Caco-2 (cell line): ENCODE measurements at regions not wholly inside any gene's neighbourhood (a gene's known extent, or its start where the extent isn't known, plus 50 kb on each side); places are given as distances from the start of the nearest gene placed in this dataset.

ENCODE experiments used
- BruUV-seq: library from RNA; stranded (reverse); fragments of 400-500 nt; replicated peaks from 2 replicates; lab custom pipeline; 2021; lab: Mats Ljungman, UMichigan
- CTCF ChIA-PET: fragments of 300-600 bp; sonication (Branson Sonifier 250); formaldehyde crosslinking; loops from one replicate; lab custom pipeline; 2022; ENCODE audit warnings: antibody characterized with exemption; lab: Charles Lee
- POLR2A ChIA-PET: fragments of 300-600 bp; sonication (Branson Sonifier 250); formaldehyde crosslinking; loops from one replicate; lab custom pipeline; 2022; ENCODE audit warnings: antibody characterized with exemption; lab: Charles Lee
- DNase-seq, 2 experiments: peaks; one replicate each; pipeline versions ENCODE4 v3.0.0 to v3.0.0-alpha.2; 2020 to 2022
- H3K27me3 ChIP-seq: replicated peaks from 2 replicates; pipeline ENCODE4 v1.6.0; 2011; ENCODE audit warnings: low read length; ENCODE audit not compliant: control insufficient read depth, insufficient read depth
- H3K36me3 ChIP-seq: 2 replicates; pipeline ENCODE4 v1.5.1; 2011; ENCODE audit warnings: low read length; ENCODE audit not compliant: control insufficient read depth, insufficient read depth
- H3K4me1 ChIP-seq: fragments of 250-450 bp; sonication (Bioruptor Pico); 2 replicates; pipeline ENCODE4 v1.5.1; 2020; ENCODE audit warnings: mild to moderate bottlenecking
- H3K4me3 ChIP-seq: 2 replicates; pipeline ENCODE4 v1.5.1; 2011; ENCODE audit warnings: low read depth, mild to moderate bottlenecking, control low read depth, low read length
- H3K9me3 ChIP-seq: fragments of 250-450 bp; sonication (Bioruptor Pico); 2 replicates; pipeline ENCODE4 v1.5.1; 2020; ENCODE audit warnings: mild to moderate bottlenecking, moderate library complexity
- H3K27ac Mint-ChIP-seq: one replicate; pipeline ENCODE4 v1.8.0; 2022; ENCODE audit warnings: mixed read lengths; ENCODE audit not compliant: unreplicated experiment
- H3K27me3 Mint-ChIP-seq: one replicate; pipeline ENCODE4 v1.8.0; 2022; ENCODE audit warnings: mixed read lengths; ENCODE audit not compliant: insufficient read depth, unreplicated experiment
- H3K36me3 Mint-ChIP-seq: one replicate; pipeline ENCODE4 v1.8.0; 2022; ENCODE audit warnings: mild to moderate bottlenecking, mixed read lengths; ENCODE audit not compliant: insufficient read depth, unreplicated experiment
- H3K4me1 Mint-ChIP-seq: one replicate; pipeline ENCODE4 v1.8.0; 2022; ENCODE audit warnings: low read depth, mixed read lengths; ENCODE audit not compliant: unreplicated experiment
- H3K4me3 Mint-ChIP-seq: one replicate; pipeline ENCODE4 v1.8.0; 2022; ENCODE audit warnings: mild to moderate bottlenecking, moderate library complexity, mixed read lengths; ENCODE audit not compliant: unreplicated experiment
- H3K9me3 Mint-ChIP-seq: one replicate; pipeline ENCODE4 v1.8.0; 2022; ENCODE audit warnings: mixed read lengths; ENCODE audit not compliant: unreplicated experiment
- CTCF ChIP-seq, 2 experiments: fragments of 200-600 bp in 1 of 2; IDR thresholded peaks; 1 replicate in 1 of 2; 2 replicates in 1 of 2; pipeline versions ENCODE4 v1.5.1 to v1.8.0; 2011 to 2022; ENCODE audit warnings: antibody characterized with exemption in 1 of 2, control low read depth in 1 of 2, inconsistent platforms in 1 of 2, low read depth in 1 of 2, low read length in 1 of 2, mild to moderate bottlenecking in 1 of 2, moderate library complexity in 1 of 2; ENCODE audit not compliant: insufficient read depth in 1 of 2, severe bottlenecking in 1 of 2, unreplicated experiment in 1 of 2
- intact Hi-C: fragments of 100-400 bp; cut with micrococcal nuclease; formaldehyde crosslinking; loops from one replicate; pipeline ENCODE4 v1.10.0; 2022; ENCODE audit not compliant: unreplicated experiment

- no TSS peak for BruUV-seq
- Histone ChIP-seq H3K36me3 (peaks cover 4% of the 10 kb centered on the region), H3K4me1 (no peaks in the 10 kb centered on the region), H3K4me3 (no peak overlapping the region), H3K9me3 (no peaks in the 10 kb centered on the region), H3K27me3 (no peaks in the 10 kb centered on the region)
- H3K4me3 Mint-ChIP-seq, result no peak overlapping the region
- no peaks in the 10 kb centered on the region for H3K27me3 Mint-ChIP-seq
- TF ChIP-seq CTCF (IDR thresholded peaks at IDR 0.05; ENCODE audit: insufficient read depth in 1 of 2, low read depth in 1 of 2, low read length in 1 of 2, severe bottlenecking in 1 of 2, unreplicated experiment in 1 of 2), result no peak
- H3K4me1 Mint-ChIP-seq, result no peaks in the 10 kb centered on the region
- intact Hi-C loops, result no loop called here
- ChIA-PET POLR2A (no interaction called here), CTCF (no interaction called here)
- no peaks in the 10 kb centered on the region for H3K9me3 Mint-ChIP-seq
- H3K36me3 Mint-ChIP-seq, result peaks cover 48% of the 10 kb centered on the region
- H3K27ac Mint-ChIP-seq, result no peak overlapping the region
- no peak for DNase-seq
These were observed 192.0 kb downstream of the SHANK2 start for GRCh38 chr11:71060391-71060791.

GRCh38 chr11:71059662-71060061, 192.7 kb downstream of the SHANK2 start:
- Histone ChIP-seq H3K27me3 (no peaks in the 10 kb centered on the region), H3K4me3 (no peak overlapping the region), H3K9me3 (no peaks in the 10 kb centered on the region), H3K36me3 (peaks cover 3% of the 10 kb centered on the region), H3K4me1 (no peaks in the 10 kb centered on the region)
- H3K36me3 Mint-ChIP-seq, result peaks cover 48% of the 10 kb centered on the region
- ChIA-PET POLR2A (no interaction called here), CTCF (no interaction called here)
- no peaks in the 10 kb centered on the region for H3K27me3 Mint-ChIP-seq
- H3K4me3 Mint-ChIP-seq, result no peak overlapping the region
- no peaks in the 10 kb centered on the region for H3K4me1 Mint-ChIP-seq
- intact Hi-C loops, result no loop called here
- BruUV-seq, result no TSS peak
- no peaks in the 10 kb centered on the region for H3K9me3 Mint-ChIP-seq
- no peak overlapping the region for H3K27ac Mint-ChIP-seq
- DNase-seq, result no peak
- no peak for TF ChIP-seq CTCF (IDR thresholded peaks at IDR 0.05; ENCODE audit: insufficient read depth in 1 of 2, low read depth in 1 of 2, low read length in 1 of 2, severe bottlenecking in 1 of 2, unreplicated experiment in 1 of 2)

GRCh38 chr11:71055925-71056324, 196.5 kb downstream of the SHANK2 start:
- CTCF ChIA-PET, result no interaction called here
- DNase-seq, result no peak
- Mint-ChIP-seq H3K27me3 (no peaks in the 10 kb centered on the region), H3K27ac (no peak overlapping the region), H3K36me3 (peaks cover 46% of the 10 kb centered on the region), H3K9me3 (no peaks in the 10 kb centered on the region), H3K4me1 (no peaks in the 10 kb centered on the region), H3K4me3 (no peak overlapping the region)
- Histone ChIP-seq H3K4me3 (no peak overlapping the region), H3K27me3 (no peaks in the 10 kb centered on the region), H3K9me3 (no peaks in the 10 kb centered on the region), H3K36me3 (peaks cover 3% of the 10 kb centered on the region), H3K4me1 (no peaks in the 10 kb centered on the region)
- POLR2A ChIA-PET, result no interaction called here
- BruUV-seq, result TSS peak; percentile 41
- no peak for TF ChIP-seq CTCF (IDR thresholded peaks at IDR 0.05; ENCODE audit: insufficient read depth in 1 of 2, low read depth in 1 of 2, low read length in 1 of 2, severe bottlenecking in 1 of 2, unreplicated experiment in 1 of 2)
- intact Hi-C loops, result no loop called here
